ENCODE measurements at regions not wholly inside any gene's neighbourhood (a gene's known extent, or its start where the extent isn't known, plus 50 kb on each side); places are given as distances from the start of the nearest gene placed in this dataset.

GRCh38 chr10:10314626-10315025 lies 703.0 kb upstream of the CELF2 start:
- no peak overlapping the region for H3K27ac ChIP-seq (ENCODE audit: low read depth in 1 of 2, low read length in 2 of 2)
- no peak overlapping the region for H3K4me3 ChIP-seq (ENCODE audit: low read depth in 1 of 3, low read length in 3 of 3)
- DNase-seq (ENCODE audit: low spot score) = no peak
- H3K27me3 ChIP-seq (ENCODE audit: control insufficient read depth in 4 of 4, insufficient read depth in 4 of 4, low read length in 3 of 4) = no peaks in the 10 kb centered on the region
- H3K9ac ChIP-seq (ENCODE audit: low read depth in 1 of 2, low read length in 2 of 2) = no peak overlapping the region
- TF ChIP-seq FOXA2 (IDR thresholded peaks at IDR 0.05) (no peak), FOXA1 (IDR thresholded peaks at IDR 0.05) (no peak)
- H3K4me1 ChIP-seq (ENCODE audit: control insufficient read depth in 4 of 4, insufficient read depth in 4 of 4, low read length in 3 of 4) = no peaks in the 10 kb centered on the region
- no peaks in the 10 kb centered on the region for H3K9me3 ChIP-seq (ENCODE audit: control insufficient read depth in 4 of 4, low read length in 3 of 4)
- WGBS = 78% methylated on average over 2 of the region's 2 CpGs
- H3K36me3 ChIP-seq (ENCODE audit: control insufficient read depth in 4 of 4, insufficient read depth in 3 of 4, low read depth in 1 of 4, low read length in 3 of 4) = no peaks in the 10 kb centered on the region

DNA sequence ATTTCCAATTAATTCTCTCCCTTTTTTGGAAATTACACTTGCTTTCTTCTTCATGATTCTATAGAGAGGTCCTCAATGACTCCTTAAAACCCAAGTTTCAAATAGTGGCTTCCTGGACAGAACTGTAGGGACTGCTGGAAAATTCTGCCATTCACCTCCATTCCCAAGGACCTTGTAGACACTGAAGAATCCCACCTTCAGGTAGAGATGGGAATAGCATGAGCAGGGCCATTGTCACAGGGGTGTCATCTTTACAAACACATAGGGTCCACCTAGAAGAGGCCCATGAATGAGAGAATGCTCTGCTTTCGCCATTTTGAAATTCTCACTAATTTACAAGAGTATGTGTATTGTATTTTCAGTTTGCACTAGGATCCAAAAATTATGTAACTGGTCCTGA lies 701.7 kb upstream of the CELF2 start:
- Histone ChIP-seq H3K4me1 (ENCODE audit: control insufficient read depth in 4 of 4, insufficient read depth in 4 of 4, low read length in 3 of 4) (no peaks in the 10 kb centered on the region), H3K36me3 (ENCODE audit: control insufficient read depth in 4 of 4, insufficient read depth in 3 of 4, low read depth in 1 of 4, low read length in 3 of 4) (no peaks in the 10 kb centered on the region), H3K4me3 (ENCODE audit: low read depth in 1 of 3, low read length in 3 of 3) (no peak overlapping the region), H3K27me3 (ENCODE audit: control insufficient read depth in 4 of 4, insufficient read depth in 4 of 4, low read length in 3 of 4) (no peaks in the 10 kb centered on the region), H3K9me3 (ENCODE audit: control insufficient read depth in 4 of 4, low read length in 3 of 4) (no peaks in the 10 kb centered on the region), H3K9ac (ENCODE audit: low read depth in 1 of 2, low read length in 2 of 2) (no peak overlapping the region), H3K27ac (ENCODE audit: low read depth in 1 of 2, low read length in 2 of 2) (no peak overlapping the region)
- DNase-seq (ENCODE audit: low spot score) = no peak
- TF ChIP-seq NR2F2 (IDR thresholded peaks at IDR 0.05) (no peak), FOXA1 (IDR thresholded peaks at IDR 0.05) (no peak), SP1 (IDR thresholded peaks at IDR 0.05) (no peak), RXRA (IDR thresholded peaks at IDR 0.05) (no peak), HNF4G (IDR thresholded peaks at IDR 0.05) (no peak), JUND (IDR thresholded peaks at IDR 0.05) (no peak), EGR1 (IDR thresholded peaks at IDR 0.05; ENCODE audit: low read depth in 2 of 2) (no peak), ATF3 (IDR thresholded peaks at IDR 0.05) (no peak), FOXA2 (IDR thresholded peaks at IDR 0.05) (no peak)
- TF ChIP-seq, protein P1, sequence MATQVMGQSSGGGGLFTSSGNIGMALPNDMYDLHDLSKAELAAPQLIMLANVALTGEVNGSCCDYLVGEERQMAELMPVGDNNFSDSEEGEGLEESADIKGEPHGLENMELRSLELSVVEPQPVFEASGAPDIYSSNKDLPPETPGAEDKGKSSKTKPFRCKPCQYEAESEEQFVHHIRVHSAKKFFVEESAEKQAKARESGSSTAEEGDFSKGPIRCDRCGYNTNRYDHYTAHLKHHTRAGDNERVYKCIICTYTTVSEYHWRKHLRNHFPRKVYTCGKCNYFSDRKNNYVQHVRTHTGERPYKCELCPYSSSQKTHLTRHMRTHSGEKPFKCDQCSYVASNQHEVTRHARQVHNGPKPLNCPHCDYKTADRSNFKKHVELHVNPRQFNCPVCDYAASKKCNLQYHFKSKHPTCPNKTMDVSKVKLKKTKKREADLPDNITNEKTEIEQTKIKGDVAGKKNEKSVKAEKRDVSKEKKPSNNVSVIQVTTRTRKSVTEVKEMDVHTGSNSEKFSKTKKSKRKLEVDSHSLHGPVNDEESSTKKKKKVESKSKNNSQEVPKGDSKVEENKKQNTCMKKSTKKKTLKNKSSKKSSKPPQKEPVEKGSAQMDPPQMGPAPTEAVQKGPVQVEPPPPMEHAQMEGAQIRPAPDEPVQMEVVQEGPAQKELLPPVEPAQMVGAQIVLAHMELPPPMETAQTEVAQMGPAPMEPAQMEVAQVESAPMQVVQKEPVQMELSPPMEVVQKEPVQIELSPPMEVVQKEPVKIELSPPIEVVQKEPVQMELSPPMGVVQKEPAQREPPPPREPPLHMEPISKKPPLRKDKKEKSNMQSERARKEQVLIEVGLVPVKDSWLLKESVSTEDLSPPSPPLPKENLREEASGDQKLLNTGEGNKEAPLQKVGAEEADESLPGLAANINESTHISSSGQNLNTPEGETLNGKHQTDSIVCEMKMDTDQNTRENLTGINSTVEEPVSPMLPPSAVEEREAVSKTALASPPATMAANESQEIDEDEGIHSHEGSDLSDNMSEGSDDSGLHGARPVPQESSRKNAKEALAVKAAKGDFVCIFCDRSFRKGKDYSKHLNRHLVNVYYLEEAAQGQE (IDR thresholded peaks at IDR 0.05) = no peak
- TF ChIP-seq, protein P2, sequence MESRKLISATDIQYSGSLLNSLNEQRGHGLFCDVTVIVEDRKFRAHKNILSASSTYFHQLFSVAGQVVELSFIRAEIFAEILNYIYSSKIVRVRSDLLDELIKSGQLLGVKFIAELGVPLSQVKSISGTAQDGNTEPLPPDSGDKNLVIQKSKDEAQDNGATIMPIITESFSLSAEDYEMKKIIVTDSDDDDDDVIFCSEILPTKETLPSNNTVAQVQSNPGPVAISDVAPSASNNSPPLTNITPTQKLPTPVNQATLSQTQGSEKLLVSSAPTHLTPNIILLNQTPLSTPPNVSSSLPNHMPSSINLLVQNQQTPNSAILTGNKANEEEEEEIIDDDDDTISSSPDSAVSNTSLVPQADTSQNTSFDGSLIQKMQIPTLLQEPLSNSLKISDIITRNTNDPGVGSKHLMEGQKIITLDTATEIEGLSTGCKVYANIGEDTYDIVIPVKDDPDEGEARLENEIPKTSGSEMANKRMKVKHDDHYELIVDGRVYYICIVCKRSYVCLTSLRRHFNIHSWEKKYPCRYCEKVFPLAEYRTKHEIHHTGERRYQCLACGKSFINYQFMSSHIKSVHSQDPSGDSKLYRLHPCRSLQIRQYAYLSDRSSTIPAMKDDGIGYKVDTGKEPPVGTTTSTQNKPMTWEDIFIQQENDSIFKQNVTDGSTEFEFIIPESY (IDR thresholded peaks at IDR 0.05) = no peak
- WGBS = 72% methylated on average over 1 of the region's 1 CpG

DNA sequence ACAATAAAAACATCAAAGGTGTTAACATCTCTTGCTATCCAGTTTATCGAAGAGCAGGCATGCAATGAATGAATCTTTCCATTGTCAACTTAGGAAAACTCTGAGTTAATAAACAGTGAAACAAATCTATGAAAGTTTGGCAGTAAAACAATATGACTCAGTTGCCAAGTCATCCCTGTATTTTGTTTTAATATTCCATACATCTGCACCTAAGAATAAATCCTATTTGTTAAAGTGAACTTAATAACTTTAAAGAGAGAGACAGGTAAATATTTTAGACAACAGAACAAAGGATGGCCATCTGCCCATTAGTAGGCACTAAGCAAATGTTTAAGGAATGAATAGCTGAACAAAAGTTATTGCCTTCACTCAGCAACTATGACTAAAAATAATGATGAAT lies 700.5 kb upstream of the CELF2 start:
- Histone ChIP-seq H3K9ac (ENCODE audit: low read depth in 1 of 2, low read length in 2 of 2) (no peak overlapping the region), H3K9me3 (ENCODE audit: control insufficient read depth in 4 of 4, low read length in 3 of 4) (no peaks in the 10 kb centered on the region), H3K36me3 (ENCODE audit: control insufficient read depth in 4 of 4, insufficient read depth in 3 of 4, low read depth in 1 of 4, low read length in 3 of 4) (no peaks in the 10 kb centered on the region), H3K27me3 (ENCODE audit: control insufficient read depth in 4 of 4, insufficient read depth in 4 of 4, low read length in 3 of 4) (no peaks in the 10 kb centered on the region), H3K4me1 (ENCODE audit: control insufficient read depth in 4 of 4, insufficient read depth in 4 of 4, low read length in 3 of 4) (no peaks in the 10 kb centered on the region), H3K27ac (ENCODE audit: low read depth in 1 of 2, low read length in 2 of 2) (no peak overlapping the region), H3K4me3 (ENCODE audit: low read depth in 1 of 3, low read length in 3 of 3) (no peak overlapping the region)
- DNase-seq (ENCODE audit: low spot score) = no peak
- TF ChIP-seq YY1 (IDR thresholded peaks at IDR 0.05) = no peak
- no peak for TF ChIP-seq HNF4G (IDR thresholded peaks at IDR 0.05)
- no peak for TF ChIP-seq RXRA (IDR thresholded peaks at IDR 0.05)
- no peak for TF ChIP-seq SP1 (IDR thresholded peaks at IDR 0.05)
- no peak for TF ChIP-seq RAD21 (IDR thresholded peaks at IDR 0.05)
- TF ChIP-seq GABPA (IDR thresholded peaks at IDR 0.05 in 1 of 2, conservative IDR thresholded peaks at IDR 0.05 in 1 of 2) = no peak
- no peak for TF ChIP-seq EGR1 (IDR thresholded peaks at IDR 0.05; ENCODE audit: low read depth in 2 of 2)
- WGBS = 76% methylated on average over 1 of the region's 1 CpG
